Fibroblast of lung (primary cell): ENCODE measurements at regions not wholly inside any gene's neighbourhood (a gene's known extent, or its start where the extent isn't known, plus 50 kb on each side); places are given as distances from the start of the nearest gene placed in this dataset.

Experiments used
- DNase-seq, 2 donors: peaks; one replicate each; pipeline versions ENCODE4 v3.0.0 to v3.0.0-alpha.2; 2010; ENCODE audit warnings: low read depth in 2 of 2
- H2AFZ ChIP-seq: 2 replicates; pipeline ENCODE4 v1.5.1; 2012; ENCODE audit warnings: low read length, control low read depth, inconsistent platforms
- H3K27ac ChIP-seq: 2 replicates; pipeline ENCODE4 v1.5.1; 2011; ENCODE audit warnings: low read length, control low read depth; ENCODE audit not compliant: insufficient read depth
- H3K27me3 ChIP-seq: 2 replicates; pipeline ENCODE4 v1.5.1; 2011; ENCODE audit warnings: mild to moderate bottlenecking, low read length; ENCODE audit not compliant: control insufficient read depth, insufficient read depth
- H3K36me3 ChIP-seq: 2 replicates; pipeline ENCODE4 v1.5.1; 2011; ENCODE audit warnings: low read length; ENCODE audit not compliant: control insufficient read depth, insufficient read depth
- H3K4me1 ChIP-seq: 2 replicates; pipeline ENCODE4 v1.5.1; 2011; ENCODE audit warnings: low read length; ENCODE audit not compliant: control insufficient read depth, insufficient read depth; ENCODE audit errors: extremely low read depth
- H3K4me2 ChIP-seq: 2 replicates; pipeline ENCODE4 v1.5.1; 2011; ENCODE audit warnings: low read length, control low read depth; ENCODE audit not compliant: insufficient read depth; ENCODE audit errors: extremely low read depth
- H3K4me3 ChIP-seq, 4 experiments: fragments of 200-600 bp in 1 of 4; sonication (generic) in 1 of 4; replicated peaks in 1 of 4; 2 replicates each; pipeline ENCODE4 v1.5.1; 2011 to 2016; ENCODE audit warnings: low read length in 4 of 4, low read depth in 3 of 4, mild to moderate bottlenecking in 3 of 4, control low read depth in 2 of 4, inconsistent platforms in 1 of 4, mixed read lengths in 1 of 4; ENCODE audit not compliant: insufficient read depth in 1 of 4; ENCODE audit errors: control extremely low read depth in 1 of 4
- H3K79me2 ChIP-seq: 2 replicates; pipeline ENCODE4 v1.5.1; 2012; ENCODE audit warnings: mild to moderate bottlenecking, low read length, inconsistent platforms; ENCODE audit not compliant: control insufficient read depth, insufficient read depth
- H3K9ac ChIP-seq: 2 replicates; pipeline ENCODE4 v1.5.1; 2011; ENCODE audit warnings: mild to moderate bottlenecking, low read length, control low read depth; ENCODE audit not compliant: insufficient read depth
- H3K9me3 ChIP-seq: 2 replicates; pipeline ENCODE4 v1.5.1; 2012; ENCODE audit warnings: low read depth, low read length; ENCODE audit not compliant: control insufficient read depth, insufficient read depth
- H4K20me1 ChIP-seq: 2 replicates; pipeline ENCODE4 v1.5.1; 2011; ENCODE audit warnings: low read length; ENCODE audit not compliant: control insufficient read depth, insufficient read depth; ENCODE audit errors: extremely low read depth
- CTCF ChIP-seq, 2 donors: IDR thresholded peaks in 1 of 2; conservative IDR thresholded peaks in 1 of 2; 1 replicate in 1 of 2; 2 replicates in 1 of 2; pipeline ENCODE4 v1.5.1; 2011 to 2012; ENCODE audit warnings: low read length in 2 of 2, control low read depth in 1 of 2, inconsistent platforms in 1 of 2, low read depth in 1 of 2, mild to moderate bottlenecking in 1 of 2
- EZH2 ChIP-seq: IDR thresholded peaks from 2 replicates; pipeline ENCODE4 v1.5.1; 2012; ENCODE audit warnings: low read length, control low read depth, mild to moderate bottlenecking; ENCODE audit errors: missing control alignments

GRCh38 chr12:130111965-130112496 lies 50.2 kb upstream of the FZD10 start:
- H3K4me3 ChIP-seq: no peak overlapping the region
- no peak overlapping the region for H3K9ac ChIP-seq
- H3K79me2 ChIP-seq: no peaks in the 10 kb centered on the region
- DNase-seq: no peak
- no peaks in the 10 kb centered on the region for H3K9me3 ChIP-seq
- no peak overlapping the region for H2AFZ ChIP-seq
- no peaks in the 10 kb centered on the region for H4K20me1 ChIP-seq
- TF ChIP-seq CTCF (conservative IDR thresholded peaks at IDR 0.05 in 1 of 2, IDR thresholded peaks at IDR 0.05 in 1 of 2; ENCODE audit: low read depth in 1 of 2, low read length in 2 of 2) (no peak), EZH2 (no peak)
- no peaks in the 10 kb centered on the region for H3K36me3 ChIP-seq
- H3K27ac ChIP-seq: no peak overlapping the region
- H3K27me3 ChIP-seq: no peaks in the 10 kb centered on the region
- H3K4me1 ChIP-seq: no peaks in the 10 kb centered on the region
- no peak overlapping the region for H3K4me2 ChIP-seq
